ENCODE measurements at regions not wholly inside any gene's neighbourhood (a gene's known extent, or its start where the extent isn't known, plus 50 kb on each side); places are given as distances from the start of the nearest gene placed in this dataset.

DNA sequence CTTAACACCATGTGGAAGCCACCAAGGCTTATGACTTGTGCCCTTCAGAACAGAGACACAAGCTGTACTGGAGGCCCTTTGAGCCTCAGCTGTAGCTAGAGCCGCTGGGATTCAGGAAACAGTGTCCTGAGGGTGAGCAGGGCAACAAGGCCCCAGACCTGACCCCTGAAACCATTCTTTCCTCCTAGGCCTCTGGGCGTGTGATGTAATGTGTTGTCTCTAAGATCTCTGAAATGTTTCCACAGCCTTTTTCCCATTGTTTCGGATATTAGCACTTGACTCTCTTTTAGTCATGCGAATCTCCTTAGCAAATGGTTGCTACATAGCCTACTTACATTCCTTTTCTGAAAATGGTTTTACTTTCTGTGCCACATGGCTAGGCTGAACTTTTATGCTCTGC, 114.9 kb downstream of the CD8B2 start:
- no peaks in the 10 kb centered on the region for H3K36me3 ChIP-seq (ENCODE audit: control insufficient read depth, insufficient read depth, low read length)
- 20% methylated on average over 1 of the region's 4 CpGs; no CpG with 5 or more reads in 1 of the 2 experiments for WGBS, 2 experiments (ENCODE audit: extremely low coverage in 2 of 2, insufficient read length in 1 of 2)
- no peak overlapping the region for H4K8ac ChIP-seq (ENCODE audit: low read depth in 2 of 2, low read length in 2 of 2)
- no peak overlapping the region for H4K5ac ChIP-seq (ENCODE audit: low read depth, low read length)
- dilution Hi-C loops (cut with HindIII; ENCODE audit: low sequenced_read_pairs, unreplicated experiment) (no loop called here), in situ Hi-C loops (cut with MboI; ENCODE audit: low sequenced_read_pairs) (no loop called here), intact Hi-C loops (cut with micrococcal nuclease) (no loop called here)
- no peak overlapping the region for H3K14ac ChIP-seq (replicated peaks; ENCODE audit: low read depth, low read length)
- no peak overlapping the region for H3K23ac ChIP-seq (ENCODE audit: low read depth, low read length)
- no peaks in the 10 kb centered on the region for H3K9me1 ChIP-seq (ENCODE audit: insufficient read depth, low read length)
- ChIA-PET POLR2A (ENCODE audit: unreplicated experiment) (no interaction called here), CTCF (no interaction called here)
- no peak overlapping the region for H3K4me3 ChIP-seq (ENCODE audit: insufficient read depth, low read depth, low read length)
- no peak overlapping the region for H3K27ac ChIP-seq (ENCODE audit: insufficient read depth, low read length)
- no peaks in the 10 kb centered on the region for H3K79me1 ChIP-seq (ENCODE audit: low read depth in 1 of 2, low read length in 2 of 2)
- no peak overlapping the region for H3K9ac ChIP-seq (ENCODE audit: low read depth, low read length)
- H2AK5ac ChIP-seq (ENCODE audit: low read depth, low read length): no peak overlapping the region
- DNase-seq (no peak), ATAC-seq (ENCODE audit: low read depth) (no peak)
- no peak overlapping the region for H3K56ac ChIP-seq (ENCODE audit: extremely low read depth, insufficient read depth, low read length)
- no TSS peak for BruUV-seq (replicated peaks)
- no peak overlapping the region for H2BK15ac ChIP-seq (ENCODE audit: low read depth, low read length)
- no peak overlapping the region for H3K4me2 ChIP-seq (ENCODE audit: low read depth, low read length)
- H3K9me3 ChIP-seq (ENCODE audit: control insufficient read depth, insufficient read depth, low read length): no peaks in the 10 kb centered on the region
- TF ChIP-seq NFE2L2 (IDR thresholded peaks at IDR 0.05; ENCODE audit: low read depth, low read length) (no peak), MAZ (IDR thresholded peaks at IDR 0.05; ENCODE audit: borderline replicate concordance, low read depth, low read length) (no peak), SMC3 (IDR thresholded peaks at IDR 0.05; ENCODE audit: low read depth, low read length) (no peak)
- no peak overlapping the region for H2AK9ac ChIP-seq (replicated peaks; ENCODE audit: low read depth, low read length, poor library complexity)
- H2BK5ac ChIP-seq (ENCODE audit: low read depth, low read length, poor library complexity, severe bottlenecking): no peak overlapping the region
- H2BK120ac ChIP-seq (ENCODE audit: low read depth, low read length): no peak overlapping the region
- no peak overlapping the region for H3K4ac ChIP-seq (ENCODE audit: low read depth, low read length)
- H3K4me1 ChIP-seq (ENCODE audit: control insufficient read depth, insufficient read depth, low read length): no peaks in the 10 kb centered on the region
- no peak overlapping the region for H2AFZ ChIP-seq (replicated peaks; ENCODE audit: low read length, poor library complexity)
- H4K91ac ChIP-seq (ENCODE audit: insufficient read depth, low read depth, low read length): no peak overlapping the region
- H4K20me1 ChIP-seq (ENCODE audit: insufficient read depth, low read length): no peaks in the 10 kb centered on the region
- H3K27me3 ChIP-seq (ENCODE audit: control insufficient read depth, insufficient read depth, low read length): no peaks in the 10 kb centered on the region
- no peak overlapping the region for H3K18ac ChIP-seq (ENCODE audit: low read depth, low read length)
- no peak overlapping the region for H2BK20ac ChIP-seq (ENCODE audit: low read depth, low read length)

Data from IMR-90 (cell line).